GM23338 (cell line): ENCODE measurements at regions not wholly inside any gene's neighbourhood (a gene's known extent, or its start where the extent isn't known, plus 50 kb on each side); places are given as distances from the start of the nearest gene placed in this dataset.

ENCODE experiments used
- ATAC-seq: fragments of 200-7000 bp; cut with Tn5 transposase; 3 replicates; pipeline ENCODE4 v1.9.1; 2020
- DNase-seq: peaks from one replicate; pipeline ENCODE4 v3.0.0-alpha.2; 2015; ENCODE audit warnings: low spot score
- H2AFZ ChIP-seq: fragments of 200-600 bp; sonication (generic); 2 replicates; pipeline ENCODE4 v1.8.0; 2016; ENCODE audit warnings: antibody characterized with exemption, mild to moderate bottlenecking, moderate library complexity
- H3F3A ChIP-seq: fragments of 200-600 bp; sonication (generic); replicated peaks from 2 replicates; pipeline ENCODE4 v1.8.0; 2017; ENCODE audit warnings: antibody characterized with exemption, mixed run types, low read depth
- H3K27ac ChIP-seq: fragments of 200-600 bp; sonication (generic); 2 replicates; pipeline ENCODE4 v1.6.1; 2016; ENCODE audit warnings: low read depth
- H3K27me3 ChIP-seq: fragments of 200-600 bp; sonication (generic); 2 replicates; pipeline ENCODE4 v1.8.0; 2016; ENCODE audit warnings: mild to moderate bottlenecking, mixed run types, moderate library complexity; ENCODE audit not compliant: insufficient read depth
- H3K36me3 ChIP-seq: fragments of 200-600 bp; sonication (generic); 2 replicates; pipeline ENCODE4 v1.8.0; 2016; ENCODE audit warnings: mild to moderate bottlenecking; ENCODE audit not compliant: insufficient read depth
- H3K4me1 ChIP-seq: fragments of 200-600 bp; sonication (generic); 2 replicates; pipeline ENCODE4 v1.8.0; 2016; ENCODE audit warnings: mild to moderate bottlenecking, moderate library complexity; ENCODE audit not compliant: insufficient read depth
- H3K4me2 ChIP-seq: fragments of 200-600 bp; sonication (generic); 2 replicates; pipeline ENCODE4 v1.7.1; 2017; ENCODE audit warnings: mixed run types
- H3K4me3 ChIP-seq: fragments of 200-600 bp; sonication (generic); 2 replicates; pipeline ENCODE4 v1.6.1; 2016; ENCODE audit warnings: mixed run types
- H3K79me2 ChIP-seq: fragments of 200-600 bp; sonication (generic); replicated peaks from 2 replicates; pipeline ENCODE4 v1.8.0; 2017; ENCODE audit warnings: mild to moderate bottlenecking; ENCODE audit not compliant: insufficient read depth
- H3K9me2 ChIP-seq: fragments of 200-600 bp; sonication (generic); 2 replicates; pipeline ENCODE4 v1.8.0; 2017; ENCODE audit not compliant: insufficient read depth
- H4K20me1 ChIP-seq: fragments of 200-600 bp; sonication (generic); replicated peaks from 2 replicates; pipeline ENCODE4 v1.8.0; 2017; ENCODE audit warnings: mild to moderate bottlenecking; ENCODE audit not compliant: insufficient read depth
- H3K27ac Mint-ChIP-seq: 2 replicates; pipeline ENCODE4 v1.8.0; 2020; ENCODE audit warnings: inconsistent platforms, mild to moderate bottlenecking, moderate library complexity, mixed read lengths
- H3K27me3 Mint-ChIP-seq: 3 replicates; pipeline ENCODE4 v1.8.0; 2022; ENCODE audit warnings: low read depth, mild to moderate bottlenecking, moderate library complexity, mixed read lengths, inconsistent platforms; ENCODE audit not compliant: insufficient read depth, poor library complexity
- H3K36me3 Mint-ChIP-seq: 3 replicates; pipeline ENCODE4 v1.8.0; 2021; ENCODE audit warnings: low read depth, mild to moderate bottlenecking, inconsistent platforms, moderate library complexity, mixed read lengths
- H3K4me1 Mint-ChIP-seq: 3 replicates; pipeline ENCODE4 v1.8.0; 2020; ENCODE audit warnings: mild to moderate bottlenecking, inconsistent platforms, mixed read lengths
- H3K4me3 Mint-ChIP-seq: 3 replicates; pipeline ENCODE4 v1.8.0; 2021; ENCODE audit warnings: moderate library complexity, mild to moderate bottlenecking, inconsistent platforms, mixed read lengths
- H3K9me3 Mint-ChIP-seq: 3 replicates; pipeline ENCODE4 v1.8.0; 2020; ENCODE audit warnings: moderate library complexity, mild to moderate bottlenecking, inconsistent platforms, mixed read lengths
- CREB1 ChIP-seq: fragments of 250-450 bp; sonication (Bioruptor Pico); IDR thresholded peaks from 2 replicates; pipeline ENCODE4 v1.5.0; 2020; ENCODE audit warnings: low read depth, mild to moderate bottlenecking, moderate library complexity
- ETS1 ChIP-seq: IDR thresholded peaks from 2 replicates; pipeline ENCODE4 v1.6.1; 2016; ENCODE audit warnings: antibody characterized with exemption
- EZH2 ChIP-seq: fragments of 200-600 bp; sonication (generic); IDR thresholded peaks from one replicate; pipeline ENCODE4 v1.8.0; 2017; ENCODE audit warnings: antibody characterized with exemption, mild to moderate bottlenecking, low read depth; ENCODE audit not compliant: unreplicated experiment
- EZH2phosphoT487 ChIP-seq: fragments of 200-600 bp; sonication (generic); IDR thresholded peaks from one replicate; pipeline ENCODE4 v1.8.1; 2018; ENCODE audit warnings: antibody characterized with exemption; ENCODE audit not compliant: unreplicated experiment
- JUNB ChIP-seq: IDR thresholded peaks from one replicate; pipeline ENCODE4 v1.6.1; 2016; ENCODE audit warnings: antibody characterized with exemption; ENCODE audit not compliant: unreplicated experiment
- NANOG ChIP-seq: IDR thresholded peaks from 2 replicates; pipeline ENCODE4 v1.6.1; 2016; ENCODE audit warnings: antibody characterized with exemption, borderline replicate concordance
- POLR2AphosphoS5 ChIP-seq: IDR thresholded peaks from 2 replicates; pipeline ENCODE4 v1.6.1; 2016; ENCODE audit warnings: antibody characterized with exemption, low read depth
- REST ChIP-seq: IDR thresholded peaks from one replicate; pipeline ENCODE4 v1.6.1; 2018; ENCODE audit warnings: antibody characterized with exemption; ENCODE audit not compliant: unreplicated experiment
- STAT1 ChIP-seq: IDR thresholded peaks from one replicate; pipeline ENCODE4 v1.6.1; 2016; ENCODE audit warnings: antibody characterized with exemption; ENCODE audit not compliant: unreplicated experiment
- ZNF114 ChIP-seq: fragments of 250-450 bp; sonication (Bioruptor Pico); IDR thresholded peaks from 2 replicates; pipeline ENCODE4 v1.5.0; 2020; ENCODE audit warnings: mild to moderate bottlenecking, moderate library complexity
- ZNF331 ChIP-seq: fragments of 250-450 bp; sonication (Bioruptor Pico); IDR thresholded peaks from 2 replicates; pipeline ENCODE4 v1.5.0; 2020; ENCODE audit warnings: low read depth, mild to moderate bottlenecking, moderate library complexity
- ZNF462 ChIP-seq: fragments of 250-450 bp; sonication (Bioruptor Pico); IDR thresholded peaks from 2 replicates; pipeline ENCODE4 v1.5.0; 2020; ENCODE audit warnings: mild to moderate bottlenecking, moderate library complexity
- TF ChIP-seq, protein P1 (sequence below), 2 experiments: fragments of 200-600 bp in 1 of 2; sonication (generic) in 1 of 2; conservative IDR thresholded peaks; 2 replicates each; pipeline versions ENCODE4 v1.5.1 to v1.6.1; 2016 to 2017; ENCODE audit warnings: antibody characterized with exemption in 2 of 2, low read depth in 2 of 2, mild to moderate bottlenecking in 2 of 2, moderate library complexity in 1 of 2

- Histone ChIP-seq H3K9me2 (no peaks in the 10 kb centered on the region), H3K27me3 (no peaks in the 10 kb centered on the region), H2AFZ (no peak overlapping the region), H3K4me1 (no peaks in the 10 kb centered on the region), H3K4me3 (no peak overlapping the region), H3K4me2 (no peak overlapping the region), H4K20me1 (peaks cover 9% of the 10 kb centered on the region), H3K36me3 (no peaks in the 10 kb centered on the region; the same call in 1 of the 2 replicates), H3K27ac (no peak overlapping the region), H3F3A (0 out of 2 replicates have a peak, but pooled peaks cover 4% of the 10 kb centered on the region), H3K79me2 (no peaks in the 10 kb centered on the region)
- H3K4me3 Mint-ChIP-seq = no peak overlapping the region
- H3K27ac Mint-ChIP-seq = no peak overlapping the region
- ATAC-seq (no peak), DNase-seq (no peak)
- H3K36me3 Mint-ChIP-seq = peaks cover 37% of the 10 kb centered on the region
- peaks cover 2% of the 10 kb centered on the region; the same call in 2 of the 3 replicates for H3K9me3 Mint-ChIP-seq
- H3K4me1 Mint-ChIP-seq = peaks cover 13% of the 10 kb centered on the region; the same call in 2 of the 3 replicates
- no peak for TF ChIP-seq ETS1
- TF ChIP-seq, protein P1, sequence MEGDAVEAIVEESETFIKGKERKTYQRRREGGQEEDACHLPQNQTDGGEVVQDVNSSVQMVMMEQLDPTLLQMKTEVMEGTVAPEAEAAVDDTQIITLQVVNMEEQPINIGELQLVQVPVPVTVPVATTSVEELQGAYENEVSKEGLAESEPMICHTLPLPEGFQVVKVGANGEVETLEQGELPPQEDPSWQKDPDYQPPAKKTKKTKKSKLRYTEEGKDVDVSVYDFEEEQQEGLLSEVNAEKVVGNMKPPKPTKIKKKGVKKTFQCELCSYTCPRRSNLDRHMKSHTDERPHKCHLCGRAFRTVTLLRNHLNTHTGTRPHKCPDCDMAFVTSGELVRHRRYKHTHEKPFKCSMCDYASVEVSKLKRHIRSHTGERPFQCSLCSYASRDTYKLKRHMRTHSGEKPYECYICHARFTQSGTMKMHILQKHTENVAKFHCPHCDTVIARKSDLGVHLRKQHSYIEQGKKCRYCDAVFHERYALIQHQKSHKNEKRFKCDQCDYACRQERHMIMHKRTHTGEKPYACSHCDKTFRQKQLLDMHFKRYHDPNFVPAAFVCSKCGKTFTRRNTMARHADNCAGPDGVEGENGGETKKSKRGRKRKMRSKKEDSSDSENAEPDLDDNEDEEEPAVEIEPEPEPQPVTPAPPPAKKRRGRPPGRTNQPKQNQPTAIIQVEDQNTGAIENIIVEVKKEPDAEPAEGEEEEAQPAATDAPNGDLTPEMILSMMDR (conservative IDR thresholded peaks at IDR 0.05; ENCODE audit: low read depth in 2 of 2) = no peak
- TF ChIP-seq ZNF114 (CRISPR knock-in tag) = no peak
- no peak for TF ChIP-seq STAT1
- no peak for TF ChIP-seq EZH2phosphoT487
- TF ChIP-seq ZNF462 = no peak
- TF ChIP-seq REST = no peak
- TF ChIP-seq ZNF331 (CRISPR knock-in tag) = no peak
- TF ChIP-seq NANOG = no peak
- TF ChIP-seq CREB1 (CRISPR knock-in tag) = no peak
- TF ChIP-seq JUNB = no peak
- no peak for TF ChIP-seq POLR2AphosphoS5
- no peak for TF ChIP-seq EZH2
- peaks cover 13% of the 10 kb centered on the region for H3K27me3 Mint-ChIP-seq
Observed at GRCh38 chr12:124395284-124395752, 100.4 kb downstream of the RFLNA start.
